Activated naive CD4-positive, alpha-beta T cell treated with anti-CD3 and anti-CD28 coated beads for 36 hours (primary cell): ENCODE measurements at regions not wholly inside any gene's neighbourhood (a gene's known extent, or its start where the extent isn't known, plus 50 kb on each side); places are given as distances from the start of the nearest gene placed in this dataset.

Experiments
- CTCF ChIA-PET: fragments of 350-600 bp; sonication (Branson Sonifier 250); formaldehyde crosslinking; loops from one replicate; lab custom pipeline; 2021; ENCODE audit warnings: antibody characterized with exemption; lab: Charles Lee
- DNase-seq: peaks from one replicate; pipeline ENCODE4 v3.0.0-alpha.2; 2020
- H3K27ac Mint-ChIP-seq: one replicate; pipeline ENCODE4 v1.8.0; 2021; ENCODE audit warnings: mild to moderate bottlenecking, mixed read lengths
- H3K27me3 Mint-ChIP-seq: one replicate; pipeline ENCODE4 v1.8.0; 2021; ENCODE audit warnings: low read depth, mixed read lengths
- H3K36me3 Mint-ChIP-seq: one replicate; pipeline ENCODE4 v1.8.0; 2021; ENCODE audit warnings: low read depth, mixed read lengths
- H3K4me1 Mint-ChIP-seq: one replicate; pipeline ENCODE4 v1.8.0; 2021; ENCODE audit warnings: low read depth, mixed read lengths
- H3K4me3 Mint-ChIP-seq: one replicate; pipeline ENCODE4 v1.8.0; 2021; ENCODE audit warnings: mild to moderate bottlenecking, moderate library complexity, mixed read lengths
- H3K9me3 Mint-ChIP-seq: one replicate; pipeline ENCODE4 v1.8.0; 2021; ENCODE audit warnings: mixed read lengths
- intact Hi-C: fragments of 100-400 bp; cut with micrococcal nuclease; formaldehyde crosslinking; loops from one replicate; pipeline ENCODE4 v1.15.1; 2023

- CTCF ChIA-PET = no interaction called here
- H3K27me3 Mint-ChIP-seq = no peaks in the 10 kb centered on the region
- H3K27ac Mint-ChIP-seq = no peak overlapping the region
Observed at GRCh38 chr12:24328261-24328660, 378.8 kb upstream of the SOX5 start.

GRCh38 chr12:24325331-24325730 is 375.9 kb upstream of the SOX5 start:
- no peak for DNase-seq
- Mint-ChIP-seq H3K4me1 (no peaks in the 10 kb centered on the region), H3K27ac (no peak overlapping the region), H3K36me3 (no peaks in the 10 kb centered on the region), H3K4me3 (no peak overlapping the region), H3K9me3 (no peaks in the 10 kb centered on the region), H3K27me3 (no peaks in the 10 kb centered on the region)
- intact Hi-C loops = no loop called here
- CTCF ChIA-PET = interaction anchor here (0.6 kb wide), 1 partner anchor 60 kb away, joined by 5 read pairs; no protein-coding TSS in a partner anchor

More at GRCh38 chr12:24328261-24328660, 378.8 kb upstream of the SOX5 start:
- H3K4me1 Mint-ChIP-seq = no peaks in the 10 kb centered on the region
- intact Hi-C loops = no loop called here
- H3K36me3 Mint-ChIP-seq = no peaks in the 10 kb centered on the region
- no peak overlapping the region for H3K4me3 Mint-ChIP-seq
- no peaks in the 10 kb centered on the region for H3K9me3 Mint-ChIP-seq
- DNase-seq = no peak

DNA sequence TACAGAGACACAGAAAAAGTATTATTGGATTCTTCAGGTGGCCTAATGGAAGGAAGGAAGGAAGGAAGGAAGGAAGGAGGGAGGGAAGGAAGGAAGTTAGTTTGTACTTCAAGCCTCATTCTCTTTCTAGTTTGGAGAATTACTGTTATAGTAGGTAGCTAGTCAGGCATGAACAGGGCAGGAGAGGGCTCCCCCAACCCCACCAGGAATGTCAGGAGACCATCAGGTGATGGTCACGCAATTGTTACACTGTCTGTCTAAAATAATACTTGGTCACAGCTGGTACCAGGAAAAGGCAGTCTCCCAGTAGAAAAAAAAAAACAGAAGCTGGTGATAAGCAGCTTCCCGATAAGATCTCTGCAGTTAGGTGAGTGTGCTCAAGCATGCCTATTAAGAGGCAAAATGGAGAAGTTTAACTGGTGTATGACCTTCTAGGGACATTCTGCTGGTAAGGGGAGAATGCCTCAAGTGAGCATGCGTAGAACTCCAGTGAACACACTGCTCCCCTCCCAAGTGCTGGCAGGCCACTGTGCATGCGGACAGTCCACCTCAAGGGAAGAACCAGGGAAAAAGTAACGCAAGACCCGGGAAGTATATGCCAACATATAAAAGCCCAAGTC is 358.4 kb upstream of the SOX5 start:
- DNase-seq = no peak
- no peak overlapping the region for H3K27ac Mint-ChIP-seq
- intact Hi-C loops = no loop called here
- H3K4me3 Mint-ChIP-seq = no peak overlapping the region
- no peaks in the 10 kb centered on the region for H3K36me3 Mint-ChIP-seq
- CTCF ChIA-PET = no interaction called here
- H3K4me1 Mint-ChIP-seq = no peaks in the 10 kb centered on the region
- H3K9me3 Mint-ChIP-seq = peaks cover 3% of the 10 kb centered on the region
- H3K27me3 Mint-ChIP-seq = no peaks in the 10 kb centered on the region

DNA sequence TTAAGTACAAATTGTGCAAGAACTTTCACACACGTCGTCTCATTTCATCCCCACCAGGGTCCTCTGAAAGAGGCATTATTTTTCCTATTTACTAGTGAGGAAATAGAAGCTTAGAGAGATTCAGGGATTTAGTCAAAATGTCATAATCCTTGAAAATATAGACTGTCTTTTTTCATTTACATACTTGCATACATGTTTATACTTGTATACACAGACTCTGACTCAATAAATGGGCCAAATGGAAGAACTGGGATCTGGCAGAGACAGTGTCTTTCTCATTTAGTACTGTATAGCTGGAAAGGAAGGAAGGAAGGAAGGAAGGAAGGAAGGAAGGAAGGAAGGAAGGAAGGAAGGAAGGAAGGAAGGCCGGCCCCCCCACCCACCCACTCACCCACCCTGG is 357.7 kb upstream of the SOX5 start:
- no peak overlapping the region for H3K4me3 Mint-ChIP-seq
- intact Hi-C loops = no loop called here
- CTCF ChIA-PET = no interaction called here
- peaks cover 3% of the 10 kb centered on the region for H3K9me3 Mint-ChIP-seq
- DNase-seq = no peak
- no peaks in the 10 kb centered on the region for H3K36me3 Mint-ChIP-seq
- no peaks in the 10 kb centered on the region for H3K4me1 Mint-ChIP-seq
- no peaks in the 10 kb centered on the region for H3K27me3 Mint-ChIP-seq
- no peak overlapping the region for H3K27ac Mint-ChIP-seq

GRCh38 chr12:24306001-24306400 is 356.5 kb upstream of the SOX5 start:
- intact Hi-C loops = no loop called here
- DNase-seq = no peak
- Mint-ChIP-seq H3K27ac (no peak overlapping the region), H3K4me3 (no peak overlapping the region), H3K27me3 (no peaks in the 10 kb centered on the region), H3K36me3 (no peaks in the 10 kb centered on the region), H3K4me1 (no peaks in the 10 kb centered on the region), H3K9me3 (peaks cover 3% of the 10 kb centered on the region)
- CTCF ChIA-PET = no interaction called here

DNA sequence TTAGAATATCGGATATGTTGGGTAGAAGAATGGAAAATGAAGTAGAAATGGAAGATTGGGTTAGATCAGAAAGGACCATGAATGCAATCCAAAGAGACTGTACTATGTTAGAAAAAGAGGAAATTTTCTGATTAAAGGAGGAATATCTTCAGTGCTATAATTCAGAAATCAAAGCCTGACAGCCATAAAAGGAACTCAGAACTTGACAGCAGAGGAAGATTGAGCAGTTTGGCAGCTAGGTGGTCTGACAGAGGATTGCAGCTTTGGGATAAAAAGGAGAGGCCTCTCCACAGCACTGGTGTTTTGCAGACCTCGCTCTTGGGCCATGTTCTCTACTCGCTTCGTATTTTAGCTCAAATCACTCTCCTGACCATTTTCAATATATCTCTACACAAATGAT is 354.8 kb upstream of the SOX5 start:
- no peaks in the 10 kb centered on the region for H3K36me3 Mint-ChIP-seq
- no peak overlapping the region for H3K4me3 Mint-ChIP-seq
- no peak for DNase-seq
- H3K4me1 Mint-ChIP-seq = no peaks in the 10 kb centered on the region
- H3K9me3 Mint-ChIP-seq = peaks cover 3% of the 10 kb centered on the region
- H3K27me3 Mint-ChIP-seq = no peaks in the 10 kb centered on the region
- CTCF ChIA-PET = no interaction called here
- no peak overlapping the region for H3K27ac Mint-ChIP-seq
- intact Hi-C loops = no loop called here

GRCh38 chr12:24302708-24303107 is 353.2 kb upstream of the SOX5 start:
- intact Hi-C loops = no loop called here
- CTCF ChIA-PET = no interaction called here
- H3K27ac Mint-ChIP-seq = no peak overlapping the region

DNA sequence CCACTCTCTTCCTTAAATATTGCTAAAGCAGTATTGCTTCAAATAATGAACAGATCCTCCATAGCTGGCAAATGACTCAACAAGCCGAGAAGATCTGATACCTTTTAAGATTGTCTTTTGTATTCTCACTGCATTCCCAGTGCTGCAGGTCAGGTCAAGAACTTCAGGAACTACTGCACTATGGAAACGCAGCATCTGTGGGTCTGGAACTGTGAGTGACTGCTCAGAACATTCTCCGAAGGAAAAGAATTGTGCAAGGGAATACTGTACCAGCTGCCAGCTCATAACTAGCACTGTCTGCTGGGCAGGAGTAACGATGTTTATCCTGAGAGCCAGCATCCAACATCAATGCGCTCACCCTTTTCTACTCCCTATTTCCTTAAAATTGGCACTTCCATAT is 348.0 kb upstream of the SOX5 start:
- DNase-seq = no peak
- Mint-ChIP-seq H3K27me3 (no peaks in the 10 kb centered on the region), H3K9me3 (no peaks in the 10 kb centered on the region), H3K4me3 (no peak overlapping the region), H3K27ac (no peak overlapping the region), H3K4me1 (no peaks in the 10 kb centered on the region), H3K36me3 (no peaks in the 10 kb centered on the region)
- CTCF ChIA-PET = no interaction called here
- intact Hi-C loops = no loop called here

More at GRCh38 chr12:24302708-24303107, 353.2 kb upstream of the SOX5 start:
- Mint-ChIP-seq H3K36me3 (no peaks in the 10 kb centered on the region), H3K9me3 (no peaks in the 10 kb centered on the region), H3K4me3 (no peak overlapping the region), H3K27me3 (no peaks in the 10 kb centered on the region), H3K4me1 (no peaks in the 10 kb centered on the region)
- DNase-seq = no peak

- Mint-ChIP-seq H3K4me1 (no peaks in the 10 kb centered on the region), H3K27me3 (no peaks in the 10 kb centered on the region), H3K27ac (no peak overlapping the region), H3K9me3 (no peaks in the 10 kb centered on the region), H3K36me3 (no peaks in the 10 kb centered on the region), H3K4me3 (no peak overlapping the region)
- intact Hi-C loops = no loop called here
- DNase-seq = no peak
- CTCF ChIA-PET = no interaction called here
Observed at GRCh38 chr12:24293549-24293948, 344.1 kb upstream of the SOX5 start.

- intact Hi-C loops = no loop called here
- Mint-ChIP-seq H3K4me3 (no peak overlapping the region), H3K9me3 (no peaks in the 10 kb centered on the region), H3K27me3 (no peaks in the 10 kb centered on the region), H3K36me3 (no peaks in the 10 kb centered on the region), H3K27ac (no peak overlapping the region), H3K4me1 (no peaks in the 10 kb centered on the region)
- CTCF ChIA-PET = no interaction called here
- DNase-seq = no peak
Observed at GRCh38 chr12:24287963-24288362, 338.5 kb upstream of the SOX5 start.

DNA sequence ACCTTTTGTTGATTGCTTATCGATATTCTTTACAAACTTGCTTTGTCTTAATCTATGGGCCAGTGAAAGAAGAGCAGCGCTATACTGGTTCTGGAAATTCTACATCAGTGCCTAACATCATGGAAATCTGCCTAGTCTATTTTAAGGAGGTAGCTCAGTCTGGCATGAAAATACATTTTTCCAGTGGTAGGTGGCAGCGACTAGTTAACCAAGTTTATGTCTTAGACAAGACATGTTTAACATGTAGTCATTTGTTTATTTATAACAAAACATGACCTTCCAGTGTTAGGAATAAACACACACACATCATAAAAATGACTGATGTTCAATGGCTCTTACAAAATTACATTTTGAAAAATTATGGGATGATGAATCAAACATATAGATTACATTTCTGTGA is 336.0 kb upstream of the SOX5 start:
- Mint-ChIP-seq H3K9me3 (no peaks in the 10 kb centered on the region), H3K4me1 (no peaks in the 10 kb centered on the region), H3K36me3 (no peaks in the 10 kb centered on the region), H3K27ac (no peak overlapping the region), H3K4me3 (no peak overlapping the region), H3K27me3 (no peaks in the 10 kb centered on the region)
- CTCF ChIA-PET = no interaction called here
- DNase-seq = no peak
- intact Hi-C loops = no loop called here

DNA sequence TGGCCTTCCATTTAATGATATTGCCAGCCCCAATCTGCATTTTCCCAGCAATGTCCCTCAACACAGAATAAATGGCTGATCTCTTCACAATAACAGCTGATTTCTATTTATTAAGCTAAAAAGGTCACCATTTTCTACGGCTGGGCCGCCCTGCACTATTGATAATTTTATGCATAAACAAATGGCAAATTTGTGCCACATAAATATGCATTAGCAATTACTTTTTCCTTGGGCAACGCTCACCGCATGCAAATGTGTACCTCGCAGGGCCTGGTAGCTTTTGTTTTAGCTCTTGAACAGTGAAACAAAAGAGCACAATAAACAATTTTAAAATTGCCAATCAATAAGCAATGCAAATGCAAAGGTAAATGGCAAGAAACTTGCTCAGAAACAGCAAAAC is 331.9 kb upstream of the SOX5 start:
- Mint-ChIP-seq H3K27me3 (no peaks in the 10 kb centered on the region), H3K36me3 (no peaks in the 10 kb centered on the region), H3K27ac (no peak overlapping the region), H3K4me3 (no peak overlapping the region), H3K4me1 (no peaks in the 10 kb centered on the region), H3K9me3 (no peaks in the 10 kb centered on the region)
- no peak for DNase-seq
- CTCF ChIA-PET = no interaction called here
- intact Hi-C loops = no loop called here

- no peaks in the 10 kb centered on the region for H3K4me1 Mint-ChIP-seq
- H3K27me3 Mint-ChIP-seq = no peaks in the 10 kb centered on the region
- no peaks in the 10 kb centered on the region for H3K36me3 Mint-ChIP-seq
- no peaks in the 10 kb centered on the region for H3K9me3 Mint-ChIP-seq
- CTCF ChIA-PET = no interaction called here
- H3K27ac Mint-ChIP-seq = no peak overlapping the region
- intact Hi-C loops = no loop called here
- no peak for DNase-seq
- no peak overlapping the region for H3K4me3 Mint-ChIP-seq
Observed at GRCh38 chr12:24280056-24280842, 330.8 kb upstream of the SOX5 start.
